Fibroblast of skin of left quadriceps (primary cell): ENCODE measurements at regions not wholly inside any gene's neighbourhood (a gene's known extent, or its start where the extent isn't known, plus 50 kb on each side); places are given as distances from the start of the nearest gene placed in this dataset.

Experiments
- DNase-seq, 2 experiments: peaks; one replicate each; pipeline ENCODE4 v3.0.0-alpha.2; 2013; ENCODE audit warnings: low read depth in 2 of 2

- no peak for DNase-seq
Observed at GRCh38 chr12:66852091-66852490, 173.2 kb upstream of the GRIP1 start.

GRCh38 chr12:66852765-66853164 is 173.9 kb upstream of the GRIP1 start:
- DNase-seq, result no peak

DNA sequence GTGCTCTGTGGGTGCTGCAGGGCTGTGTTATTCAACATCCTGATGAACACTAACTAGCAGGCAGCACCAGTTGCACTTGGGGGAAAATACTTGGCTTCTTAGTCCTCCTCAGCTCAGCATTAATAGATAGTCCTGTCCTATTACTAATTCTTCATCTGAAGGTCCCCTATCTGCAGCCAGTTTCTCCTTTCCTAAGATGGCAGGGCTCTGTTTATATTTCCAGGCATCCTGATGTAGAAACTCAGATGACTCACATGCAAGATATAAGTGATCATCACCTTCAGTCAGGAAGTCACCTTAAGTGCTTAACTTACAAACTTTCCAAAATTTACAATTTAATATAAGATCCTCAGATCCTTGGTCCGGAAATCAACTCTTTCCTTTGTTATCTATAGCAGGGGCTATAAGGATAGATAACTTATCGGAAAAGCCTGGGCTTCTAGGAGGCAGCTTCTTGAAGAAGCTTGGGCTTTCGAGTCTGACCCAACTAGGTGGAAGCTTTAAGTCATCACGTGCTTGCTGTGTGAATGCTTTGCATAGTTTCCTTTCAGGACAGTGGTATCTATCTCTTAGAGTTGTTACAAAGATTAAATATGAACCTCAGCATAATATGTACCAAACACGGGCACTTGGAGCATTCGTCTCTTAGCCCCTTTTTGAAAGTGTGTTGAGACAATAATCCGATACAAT is 181.0 kb upstream of the GRIP1 start:
- no peak for DNase-seq

- peak; percentile 26 to 30 for DNase-seq
Observed at GRCh38 chr12:66860752-66861750, 182.2 kb upstream of the GRIP1 start.

- no peak for DNase-seq
Observed at GRCh38 chr12:66862356-66862985, 183.6 kb upstream of the GRIP1 start.

GRCh38 chr12:66863276-66863675 is 184.4 kb upstream of the GRIP1 start:
- DNase-seq, result no peak

- no peak for DNase-seq
Observed at GRCh38 chr12:66877925-66878324, 199.0 kb upstream of the GRIP1 start.

GRCh38 chr12:66879409-66879808 is 200.5 kb upstream of the GRIP1 start:
- no peak for DNase-seq

GRCh38 chr12:66881386-66881785 is 202.5 kb upstream of the GRIP1 start:
- DNase-seq, result no peak

DNA sequence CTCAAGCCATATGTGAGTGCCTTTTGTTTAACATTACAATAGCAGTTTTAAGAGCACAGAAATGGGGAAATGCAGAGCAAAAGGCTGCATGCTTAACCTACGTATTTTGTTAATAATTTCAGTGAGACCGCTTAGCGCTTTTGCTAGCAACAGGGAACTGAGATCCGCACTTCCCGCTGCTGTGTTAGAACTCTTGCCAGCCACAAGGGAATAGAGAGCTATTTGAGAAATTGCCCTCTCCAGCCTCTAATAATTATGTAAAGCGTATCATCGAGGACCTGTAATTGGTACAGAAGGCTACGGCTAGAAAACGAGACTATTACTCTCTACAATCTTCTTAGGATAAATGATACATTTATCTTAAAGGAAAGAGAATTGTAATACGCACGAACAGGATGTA is 205.2 kb upstream of the GRIP1 start:
- DNase-seq, result no peak

GRCh38 chr12:66885115-66885875 is 206.4 kb upstream of the GRIP1 start:
- no peak for DNase-seq

DNA sequence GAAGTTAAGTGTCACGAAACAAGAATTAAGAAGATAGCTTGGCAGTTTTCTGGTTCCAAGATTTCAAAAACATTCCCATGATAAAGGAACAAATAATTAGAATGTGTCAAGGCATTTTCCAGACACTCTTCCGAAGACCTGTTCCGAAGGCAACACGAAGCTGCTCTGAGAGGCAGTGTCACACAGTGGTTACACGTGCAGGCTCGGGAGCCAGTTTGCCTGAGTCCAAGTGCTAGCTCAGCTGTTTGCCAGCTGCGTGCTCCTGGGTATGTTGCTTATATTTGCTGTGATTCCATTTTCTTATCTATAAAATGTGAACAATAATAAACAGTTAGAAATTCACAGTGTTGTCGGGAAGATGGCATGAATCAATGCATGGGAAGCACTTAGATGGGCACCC is 217.9 kb upstream of the GRIP1 start:
- no peak for DNase-seq

DNA sequence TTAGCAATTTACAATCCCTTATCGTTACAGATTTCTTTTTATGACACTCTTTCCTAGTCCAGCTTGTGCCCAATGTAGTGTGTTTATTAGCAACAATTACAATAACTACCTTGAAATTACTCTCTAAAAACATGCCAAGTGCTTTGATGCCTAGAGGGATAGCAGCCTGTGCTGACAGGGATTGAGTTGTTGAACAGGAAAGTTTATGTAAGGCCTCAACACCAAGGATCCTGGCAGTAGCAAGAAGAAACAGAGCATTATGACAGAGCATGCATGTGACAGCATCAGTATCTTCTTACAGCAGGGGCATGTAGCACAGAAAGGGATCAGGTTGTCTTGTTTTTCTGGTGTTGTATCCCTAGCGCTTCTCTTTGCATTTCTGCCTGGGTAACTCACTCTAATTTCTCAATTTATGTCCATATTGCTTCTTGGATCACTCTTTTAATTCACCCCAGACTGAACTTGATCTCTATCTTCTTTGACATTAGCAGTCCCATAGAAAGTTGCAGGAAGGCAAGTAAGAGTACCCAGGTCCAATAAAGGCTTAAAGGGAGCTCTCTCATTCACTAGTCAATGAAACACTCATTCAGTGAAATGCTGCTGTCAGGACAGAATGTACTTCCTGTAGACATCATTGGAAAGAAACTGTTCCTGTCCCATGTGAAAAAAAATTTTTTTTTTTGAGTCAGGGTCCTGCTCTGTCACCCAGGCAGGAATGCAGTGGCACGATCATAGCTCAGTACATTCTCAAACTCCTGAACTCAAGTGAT is 220.0 kb upstream of the GRIP1 start:
- DNase-seq, result no peak

DNA sequence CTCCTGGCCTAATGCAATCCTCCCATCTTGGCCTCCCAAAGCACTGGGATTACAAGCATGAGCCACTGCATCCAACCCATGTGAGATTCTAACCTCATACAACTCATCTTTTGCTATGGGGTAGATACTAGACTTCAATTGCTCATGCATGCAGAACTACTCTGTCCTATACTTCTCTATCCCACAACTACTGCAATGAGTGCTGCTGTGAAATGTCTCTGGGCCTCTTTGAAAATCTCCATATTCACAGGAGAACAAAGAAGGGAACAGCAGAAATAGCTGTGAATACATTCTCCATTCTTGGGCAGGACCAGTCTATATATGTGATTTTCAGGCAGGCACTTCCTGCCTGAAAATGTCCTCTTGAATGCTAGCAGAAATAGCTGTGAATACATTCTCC is 220.7 kb upstream of the GRIP1 start:
- no peak for DNase-seq

DNA sequence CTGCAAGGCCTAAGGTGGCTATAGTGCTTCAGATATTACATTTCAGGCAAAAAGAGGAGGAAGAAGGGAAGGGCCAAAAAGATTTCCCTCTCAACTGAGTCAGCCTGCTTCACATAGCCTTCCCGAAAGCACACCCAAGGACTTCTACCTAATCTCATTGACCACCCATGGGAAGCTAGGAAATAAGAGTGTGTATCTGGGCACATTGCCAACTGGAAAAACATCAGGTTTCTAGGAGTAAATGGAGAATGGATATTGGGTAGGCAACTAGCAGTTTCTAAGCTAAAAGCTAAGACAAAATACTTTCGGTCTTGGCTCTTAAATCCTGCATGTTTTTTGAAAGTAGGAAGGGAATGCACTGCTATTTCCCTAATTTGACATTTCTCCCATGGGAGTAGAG is 221.7 kb upstream of the GRIP1 start:
- no peak for DNase-seq

DNA sequence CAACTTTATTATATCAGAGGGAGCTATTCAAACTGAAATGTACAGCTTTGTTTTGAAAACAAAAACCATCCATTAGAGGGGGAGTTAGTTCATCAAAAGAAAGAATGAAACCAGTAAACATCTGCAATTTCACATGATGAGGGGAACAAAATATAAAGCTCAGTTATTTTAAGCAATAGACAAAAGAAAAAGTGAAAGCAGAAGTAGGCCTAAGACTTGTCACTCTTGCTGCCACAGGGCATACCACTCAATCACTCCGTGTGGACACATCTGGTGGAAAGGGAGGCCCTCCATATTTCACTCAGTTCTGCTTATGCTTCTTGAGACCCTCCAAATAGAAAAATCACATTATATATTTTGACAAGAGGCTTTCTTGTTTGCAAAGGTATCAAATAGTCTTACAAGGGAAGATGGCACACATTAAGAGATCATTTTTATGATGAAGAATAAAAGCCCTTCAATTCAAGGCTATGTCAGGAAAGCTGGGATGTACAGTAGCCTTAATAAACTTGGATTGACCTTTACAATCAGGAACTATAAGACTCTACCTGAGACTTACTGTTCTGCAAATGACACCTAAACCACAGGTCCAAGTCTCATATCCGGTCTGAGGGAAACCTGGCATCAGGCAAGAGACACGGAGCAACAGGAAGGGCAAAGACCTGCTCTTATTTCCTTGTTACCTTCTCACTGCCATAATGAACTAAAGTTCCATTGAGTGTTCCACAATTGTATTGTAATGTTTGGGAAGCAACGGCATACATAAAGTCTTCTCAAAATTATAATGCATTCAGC is 222.5 kb upstream of the GRIP1 start:
- no peak for DNase-seq

GRCh38 chr12:66902020-66902419 is 223.1 kb upstream of the GRIP1 start:
- DNase-seq, result no peak

DNA sequence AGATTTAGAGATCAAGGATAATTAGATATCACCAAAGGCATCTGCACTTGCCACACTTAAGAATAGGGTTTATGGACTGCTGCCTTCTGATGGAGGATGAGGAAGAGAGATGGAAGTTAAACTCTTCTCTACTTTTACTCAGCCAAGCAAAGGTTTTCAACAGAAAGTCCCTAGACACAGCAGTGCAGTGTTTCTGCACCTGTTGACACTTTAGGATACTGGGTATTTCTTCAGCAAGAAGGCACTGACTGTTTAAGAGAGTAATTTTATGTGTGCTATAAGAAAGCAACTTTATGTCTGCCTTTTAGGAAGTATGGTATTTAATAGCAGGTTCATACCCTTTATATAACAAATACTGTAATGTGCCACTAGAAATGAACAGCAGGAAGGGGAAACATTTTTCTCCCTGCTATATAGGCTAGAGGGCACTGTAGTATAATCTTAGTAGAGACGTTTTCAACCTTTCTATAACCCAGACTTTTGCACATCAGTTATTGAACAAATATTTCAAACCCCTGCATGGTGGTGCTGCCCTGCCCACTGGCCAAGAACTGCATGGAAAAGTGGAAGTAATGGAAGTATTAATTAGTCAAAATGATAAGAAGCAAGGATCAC is 225.0 kb upstream of the GRIP1 start:
- DNase-seq, result no peak

DNA sequence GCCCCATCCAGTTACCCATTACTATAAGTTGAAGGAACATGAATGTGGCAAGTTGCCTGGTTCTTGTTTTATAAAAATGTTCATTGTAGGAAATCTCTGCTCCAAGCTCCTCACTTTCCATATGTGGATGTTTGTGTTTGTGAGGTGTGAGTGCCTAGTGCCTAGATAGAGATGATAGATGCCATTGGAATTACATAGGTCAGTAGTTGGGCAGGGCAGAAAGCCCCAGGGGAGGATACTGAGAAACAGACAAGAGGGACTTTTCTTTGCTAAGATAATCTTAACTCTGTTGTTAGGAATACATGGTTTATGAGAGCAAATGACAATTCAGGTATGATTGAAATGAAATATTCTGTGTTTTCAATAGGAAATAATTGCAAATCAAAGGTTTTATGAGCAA is 226.3 kb upstream of the GRIP1 start:
- DNase-seq, result no peak
